Activated CD8-positive, alpha-beta memory T cell treated with anti-CD3 and anti-CD28 coated beads, Interleukin-2, amount 50 U/mL, for 4 hours (primary cell): ENCODE measurements at regions not wholly inside any gene's neighbourhood (a gene's known extent, or its start where the extent isn't known, plus 50 kb on each side); places are given as distances from the start of the nearest gene placed in this dataset.

Experiments used
- DNase-seq: peaks from one replicate; pipeline ENCODE4 v3.0.0-alpha.2; 2020

DNA sequence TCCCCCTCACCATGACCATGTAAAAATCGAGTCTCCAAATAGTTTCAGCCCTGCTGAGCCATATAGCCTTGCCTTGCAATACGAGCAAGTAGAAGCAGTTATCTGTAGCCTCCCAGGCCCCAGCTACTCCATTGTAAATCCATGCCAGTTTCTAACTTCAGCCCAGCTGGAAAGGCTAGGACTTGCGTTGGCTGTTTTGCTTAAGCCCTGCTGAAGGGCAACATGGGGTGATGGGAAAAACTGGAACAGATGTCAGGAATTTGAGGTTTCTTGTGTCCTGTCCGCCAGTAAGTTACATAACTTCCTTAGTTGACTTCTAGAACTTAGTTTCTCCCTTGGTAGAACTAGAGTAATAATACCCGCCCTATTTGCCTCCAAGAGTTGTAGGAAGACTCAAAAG, 216.0 kb upstream of the SERP2 start:
- DNase-seq, result no peak

DNA sequence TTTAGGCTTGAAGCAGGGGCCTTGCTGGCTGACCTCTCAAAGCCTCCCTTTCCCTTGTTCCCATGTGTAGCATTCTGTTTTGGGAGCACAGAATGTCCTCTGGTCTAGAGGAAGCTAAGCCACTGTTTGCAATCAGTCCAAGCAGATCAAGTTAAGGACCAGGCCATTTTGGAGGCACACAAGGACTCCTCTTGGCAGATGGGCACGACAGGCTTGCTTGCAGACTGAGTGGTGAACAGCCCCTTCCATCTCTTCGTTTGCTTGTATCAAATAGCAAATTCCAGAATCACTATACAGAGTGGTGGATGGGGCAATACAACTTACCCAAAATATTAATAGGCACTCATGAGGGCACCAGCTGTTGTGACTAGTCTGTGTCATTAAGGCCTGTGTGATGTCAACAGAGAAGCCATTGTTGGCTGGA, 215.5 kb upstream of the SERP2 start:
- no peak for DNase-seq

DNA sequence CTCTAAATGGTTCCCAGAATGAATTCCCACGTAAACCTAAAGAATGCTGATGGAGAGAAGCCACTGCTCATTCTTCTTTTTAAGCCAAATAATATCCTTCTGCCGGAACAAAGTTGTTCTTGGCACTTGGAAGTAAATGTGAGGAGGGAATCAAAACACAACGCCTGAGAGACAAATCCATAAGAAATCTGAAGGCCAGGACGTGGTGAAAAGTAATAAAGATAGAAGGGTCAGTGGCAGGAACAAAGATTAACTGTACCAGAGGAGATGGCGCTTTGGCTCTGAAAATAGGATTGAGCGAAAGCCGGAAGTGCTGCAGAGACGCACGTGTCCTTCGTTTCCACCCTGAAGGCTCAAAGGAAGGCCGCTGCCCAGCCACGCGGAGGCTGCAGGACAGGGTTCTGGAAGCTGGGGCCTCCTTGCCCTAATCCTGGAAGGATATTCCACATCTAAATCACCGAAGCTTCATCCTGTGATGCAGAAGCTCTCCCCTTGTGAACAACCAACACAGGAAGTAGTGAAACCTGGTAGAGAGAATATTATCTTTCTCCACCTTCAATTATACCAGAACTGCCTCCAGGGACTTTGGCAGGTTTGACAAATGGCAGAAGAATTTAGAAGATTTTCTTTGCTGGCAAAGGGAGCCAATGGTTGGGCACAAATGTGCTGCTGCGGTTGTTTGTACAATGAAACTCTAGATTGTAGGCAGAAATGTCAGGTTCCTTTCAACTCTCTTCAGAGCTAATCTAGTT, 214.6 kb upstream of the SERP2 start:
- no peak for DNase-seq

DNA sequence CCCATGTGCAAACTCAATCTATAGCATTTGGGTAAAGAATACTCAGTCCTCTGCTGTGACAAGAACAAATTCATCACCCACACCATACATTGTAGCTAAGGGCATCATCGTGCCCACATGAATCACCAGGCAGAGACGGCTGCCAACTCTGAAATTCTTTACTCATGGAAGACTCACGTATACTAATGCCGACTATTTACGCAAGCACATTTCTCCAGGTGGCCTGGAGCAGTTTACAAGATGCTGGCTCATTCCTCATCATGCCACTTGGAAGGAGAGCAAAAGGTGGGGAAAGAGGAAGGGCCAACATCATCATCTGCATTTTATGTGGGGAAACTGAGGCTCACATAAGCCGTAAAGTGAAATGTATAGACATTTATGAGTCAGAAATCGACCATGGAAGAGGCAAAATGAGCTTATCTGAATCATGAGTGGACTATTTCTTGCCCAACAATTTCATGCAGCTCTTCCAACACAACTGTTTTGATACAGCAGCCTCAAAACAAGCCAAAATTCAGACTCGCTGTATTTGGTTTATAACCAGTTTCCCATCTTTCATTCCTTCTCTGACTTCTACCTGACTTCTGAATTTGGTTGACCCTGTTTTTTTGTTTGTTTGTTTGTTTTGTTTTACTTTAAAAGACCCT, 213.9 kb upstream of the SERP2 start:
- no peak for DNase-seq

DNA sequence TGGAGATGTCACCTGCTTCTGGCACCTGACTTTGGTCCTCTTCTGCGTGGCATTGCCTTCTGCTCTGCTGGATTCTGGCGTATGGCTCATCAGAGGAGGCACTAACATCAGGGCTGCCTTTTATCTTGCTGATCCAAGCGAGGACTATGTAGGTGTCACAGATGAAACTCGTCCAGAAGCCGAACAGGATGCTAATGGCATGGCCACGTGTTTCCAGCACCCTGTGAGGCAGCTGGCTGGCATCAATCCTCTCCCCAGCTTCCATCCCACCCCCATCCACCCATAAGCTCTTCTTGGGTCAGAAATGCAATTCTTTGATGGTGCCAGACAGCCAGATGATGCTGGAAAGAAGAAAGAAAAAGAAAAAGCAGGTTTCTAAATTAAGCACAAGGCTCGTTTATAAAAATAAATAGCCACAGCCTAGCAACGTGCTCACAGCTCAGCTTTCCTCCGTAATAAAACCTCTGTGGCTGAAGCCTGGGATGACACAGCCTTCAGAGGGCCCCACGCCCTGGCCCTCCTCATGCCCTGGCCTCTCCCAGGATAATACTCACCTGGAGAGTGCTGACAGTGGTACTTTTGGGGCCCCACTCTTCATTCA, 212.9 kb upstream of the SERP2 start:
- no peak for DNase-seq

DNA sequence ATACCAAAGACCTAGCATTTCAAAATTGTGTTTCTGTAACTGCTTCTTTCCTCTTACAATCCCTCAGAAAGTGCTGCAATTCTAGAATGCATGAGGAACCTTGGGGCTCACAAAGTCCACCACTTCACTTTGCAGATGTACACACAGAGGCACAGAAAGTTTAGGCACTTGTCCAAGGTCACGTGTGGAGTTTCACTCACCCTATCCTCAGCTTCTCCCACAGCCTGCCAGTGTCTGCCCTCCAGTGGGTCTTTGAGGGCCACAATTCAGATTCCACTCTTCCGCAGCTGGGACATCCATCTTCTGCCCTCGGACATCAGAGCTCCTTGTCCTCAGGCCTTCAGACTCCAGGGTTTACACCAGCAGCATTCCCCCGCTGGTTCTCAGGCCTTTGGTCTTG, 210.5 kb upstream of the SERP2 start:
- DNase-seq, result no peak

DNA sequence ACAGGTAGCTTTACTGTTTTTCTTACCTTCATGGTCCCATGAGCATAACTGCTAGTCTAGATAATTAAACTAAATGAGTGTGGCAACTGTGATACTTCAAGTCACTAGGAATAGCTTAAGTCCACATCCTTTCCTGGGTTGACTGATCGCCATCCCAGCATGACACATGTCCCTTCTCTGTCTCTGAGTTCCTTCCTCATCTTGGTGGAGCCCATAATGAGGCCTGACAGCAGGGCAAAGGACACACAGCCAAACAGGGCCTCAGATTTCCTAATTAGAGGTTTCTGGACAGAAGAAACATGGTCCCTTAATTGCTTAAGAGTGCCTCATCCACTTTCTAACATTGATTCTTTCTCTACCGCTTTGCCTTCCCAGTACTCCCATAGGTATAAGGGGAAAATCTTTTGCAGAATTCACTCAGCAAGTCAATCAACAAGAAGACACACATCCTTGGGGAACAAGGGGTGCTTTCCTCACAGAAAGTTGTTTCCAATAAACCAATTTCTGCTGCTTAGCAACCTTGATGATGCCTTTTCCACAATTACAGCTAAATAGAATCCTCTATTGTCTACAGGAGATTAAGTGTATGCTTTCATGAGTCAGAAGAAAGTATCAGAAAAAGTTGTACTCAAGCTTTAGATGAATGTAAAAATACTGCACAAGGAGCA, 208.3 kb upstream of the SERP2 start:
- DNase-seq, result no peak

DNA sequence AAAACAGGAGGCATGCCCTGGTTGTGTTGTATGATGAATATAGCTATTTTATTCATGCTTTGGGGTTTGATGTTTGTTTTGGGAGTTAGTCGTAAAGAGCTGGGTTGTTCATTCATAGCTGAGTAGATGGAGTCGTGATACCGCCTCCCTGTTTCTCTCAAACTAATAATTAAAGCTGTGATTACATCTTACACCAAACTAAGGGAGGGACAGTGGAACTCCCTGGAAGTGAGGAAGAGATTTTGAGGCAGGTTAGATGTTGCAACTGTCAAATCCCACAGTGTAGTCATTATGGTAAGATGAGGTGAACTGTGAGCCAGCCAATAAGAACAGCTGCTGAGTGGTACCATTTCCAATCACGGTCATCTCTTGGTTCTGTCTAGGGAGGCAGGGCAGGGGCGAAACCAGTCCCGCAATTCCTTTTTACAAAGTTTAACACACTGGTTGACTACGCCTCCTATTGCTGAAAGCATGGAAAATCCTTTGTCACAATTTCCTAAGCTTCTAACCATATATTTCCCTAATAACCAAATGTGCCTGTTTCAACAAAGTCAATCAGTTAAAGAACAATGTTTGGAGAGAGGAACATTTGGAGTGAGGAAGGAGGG, 207.6 kb upstream of the SERP2 start:
- DNase-seq, result no peak

DNA sequence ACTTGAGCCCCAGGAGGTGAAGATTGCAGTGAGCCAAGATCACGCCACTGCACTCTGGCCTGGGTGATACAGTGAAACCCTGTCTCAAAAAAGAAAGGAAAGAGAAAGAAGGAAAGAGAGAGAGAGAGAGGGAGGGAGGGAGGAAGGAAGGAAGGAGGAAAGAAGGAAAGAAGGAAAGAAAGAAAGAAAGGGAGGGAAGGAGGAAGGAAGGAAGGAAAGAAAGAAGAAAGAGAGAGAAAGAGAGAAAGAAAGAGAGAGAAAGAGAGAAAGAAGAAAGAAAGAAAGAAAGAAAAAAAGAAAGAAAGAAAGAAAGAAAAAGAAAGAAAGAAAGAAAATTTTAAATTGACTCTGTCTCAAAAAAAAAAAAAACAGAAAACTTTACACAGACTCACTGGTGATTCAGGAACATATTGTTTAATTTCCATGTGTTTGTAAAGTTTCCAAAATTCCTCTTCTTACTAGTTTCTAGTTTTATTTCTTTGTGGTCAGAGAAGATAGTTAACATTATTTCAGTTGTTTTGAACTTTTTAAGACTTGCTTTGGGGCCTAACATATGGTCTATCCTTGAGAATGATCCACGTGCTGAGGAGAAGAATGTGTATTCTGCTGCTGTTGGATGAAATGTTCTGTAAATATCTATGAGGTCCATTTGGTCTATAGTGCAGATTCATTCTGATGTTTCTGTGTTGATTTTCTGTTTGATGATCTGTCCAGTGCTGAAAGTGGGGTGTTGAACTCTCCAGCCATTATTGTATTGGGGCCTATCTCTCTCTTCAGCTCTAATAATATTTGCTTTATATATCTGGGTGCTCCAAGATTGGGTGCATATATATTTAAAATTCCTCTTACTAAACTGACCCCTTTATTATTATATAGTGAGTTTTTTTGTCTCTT, 204.4 kb upstream of the SERP2 start:
- no peak for DNase-seq

DNA sequence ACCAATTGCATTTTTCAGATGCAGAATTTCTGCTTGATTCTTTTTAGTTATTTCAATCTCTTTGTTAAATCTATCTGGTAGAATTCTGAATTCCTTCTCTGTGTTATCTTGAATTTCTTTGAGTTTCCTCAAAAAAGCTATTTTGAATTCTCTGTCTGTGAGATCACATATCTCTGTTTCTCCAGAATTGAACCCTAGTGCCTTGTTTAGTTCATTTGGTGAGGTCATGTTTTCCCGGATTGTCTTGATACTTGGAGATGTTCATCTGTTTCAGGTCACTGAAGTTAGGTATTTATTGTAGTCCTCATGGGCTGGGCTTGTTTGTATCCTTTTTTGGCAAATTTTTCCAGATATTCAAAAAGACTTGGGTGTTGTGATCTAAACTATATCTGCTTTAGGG, 202.9 kb upstream of the SERP2 start:
- DNase-seq, result no peak

DNA sequence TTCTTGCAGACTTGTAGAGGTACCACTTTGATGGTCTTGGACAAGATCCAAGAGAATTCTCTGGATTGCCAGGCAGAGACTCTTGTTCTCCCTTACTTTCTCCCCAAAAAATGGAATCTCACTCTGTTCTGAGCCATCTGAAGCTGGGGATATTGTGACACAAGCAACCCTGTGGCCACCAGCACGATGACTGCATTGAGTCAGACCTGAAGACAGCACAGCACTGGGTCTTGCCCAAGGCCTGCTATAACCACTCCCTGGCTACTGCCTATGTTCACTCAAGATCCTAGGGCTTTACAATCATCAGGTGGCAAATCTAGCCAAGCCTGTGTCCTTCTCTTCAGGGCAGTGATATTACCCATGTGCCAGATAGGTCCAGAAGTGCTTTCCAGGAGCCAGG, 202.5 kb upstream of the SERP2 start:
- DNase-seq, result no peak

DNA sequence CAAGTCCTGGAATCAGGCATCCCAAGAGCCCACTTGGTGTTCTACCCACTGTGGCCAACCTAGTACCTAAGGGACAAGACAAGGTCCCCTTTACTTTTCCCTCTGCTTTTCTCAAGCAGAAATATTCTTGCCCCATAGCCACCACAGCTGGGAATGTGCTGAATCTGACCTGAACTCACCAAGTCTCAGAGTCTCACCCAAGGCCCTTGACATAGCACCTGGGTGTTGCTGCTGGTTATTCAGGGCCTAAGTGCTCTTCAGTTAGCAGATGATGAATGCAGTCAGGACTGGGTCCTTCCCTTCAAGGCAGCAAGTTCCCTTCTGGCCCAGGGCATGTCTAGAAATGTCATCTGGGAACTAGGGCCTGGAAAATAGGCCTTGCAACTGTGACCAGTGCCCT, 201.8 kb upstream of the SERP2 start:
- no peak for DNase-seq

DNA sequence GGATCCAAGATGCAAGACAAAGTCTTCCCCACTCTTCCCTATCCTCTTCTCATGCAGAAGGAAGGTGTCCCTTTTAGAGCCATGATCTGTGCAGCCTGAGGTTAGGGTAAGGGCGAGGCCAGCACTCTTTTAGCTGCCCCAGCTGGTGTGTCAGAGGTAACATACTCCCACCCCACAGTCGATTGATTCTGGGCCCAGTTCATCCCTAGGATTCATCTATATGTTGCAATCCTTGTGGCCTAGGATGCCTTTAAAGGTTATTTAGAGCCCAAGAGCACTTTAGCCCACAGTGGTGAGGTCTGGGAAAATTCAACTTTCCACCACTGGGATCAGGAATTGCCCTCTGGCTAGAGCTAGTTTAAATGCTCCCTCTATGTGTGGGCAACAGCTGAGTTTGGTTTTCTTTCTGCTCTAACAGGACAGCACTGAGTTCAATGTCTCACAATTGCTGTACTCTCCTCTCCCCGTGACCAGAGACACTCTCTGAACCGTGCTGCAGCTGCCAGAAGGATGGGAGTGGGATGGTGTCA, 201.3 kb upstream of the SERP2 start:
- DNase-seq, result no peak

DNA sequence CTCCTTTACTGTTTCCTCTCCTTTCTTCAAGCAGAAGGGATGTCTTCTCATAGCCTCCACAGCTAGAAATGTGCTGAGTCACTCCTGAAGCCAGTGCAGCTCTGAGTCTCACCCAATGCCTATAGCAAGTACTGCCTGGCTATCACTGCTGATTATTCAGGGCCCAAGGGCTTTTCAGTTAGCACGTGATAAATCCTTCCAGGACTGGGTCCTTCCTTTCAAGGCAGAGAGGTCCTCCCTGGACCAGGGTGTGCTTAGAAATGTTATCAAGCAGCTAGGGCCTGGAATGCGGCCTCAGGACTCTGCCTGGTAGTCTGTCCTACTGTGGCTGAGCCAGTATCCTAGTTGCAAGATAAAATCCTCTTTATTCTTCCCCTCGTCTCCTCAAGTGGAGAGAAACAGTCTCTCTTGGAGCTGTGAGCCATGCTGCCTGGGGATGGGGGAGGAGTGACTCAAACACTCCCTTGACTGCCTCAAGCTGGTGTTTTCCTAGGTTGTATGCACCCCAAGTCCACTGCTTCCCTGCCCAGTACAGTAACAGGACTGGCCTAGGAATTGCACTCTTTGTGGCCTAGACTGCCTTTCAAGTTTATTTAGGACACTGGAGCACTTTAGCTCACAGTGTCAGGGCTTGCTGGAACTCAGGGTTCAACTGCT, 198.7 kb upstream of the SERP2 start:
- no peak for DNase-seq

DNA sequence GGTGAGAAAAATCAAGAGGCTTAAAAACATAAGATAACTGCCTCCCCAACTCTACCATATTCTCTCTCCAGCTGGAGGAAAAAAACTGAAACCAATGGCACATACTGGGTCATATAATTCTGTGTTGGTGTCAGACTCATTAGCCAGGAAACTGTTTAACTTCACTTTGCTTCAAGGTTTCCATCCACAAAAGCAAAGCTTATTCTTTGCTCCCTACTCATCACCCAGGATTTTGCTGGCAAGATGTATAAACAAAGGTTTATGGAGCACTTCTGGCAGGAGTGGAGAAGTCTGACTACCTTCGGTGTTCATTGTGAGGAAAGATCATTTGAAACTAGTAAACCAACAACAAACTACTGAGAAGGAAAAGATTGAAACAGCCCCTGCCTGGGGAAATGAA, 197.5 kb upstream of the SERP2 start:
- DNase-seq, result no peak

DNA sequence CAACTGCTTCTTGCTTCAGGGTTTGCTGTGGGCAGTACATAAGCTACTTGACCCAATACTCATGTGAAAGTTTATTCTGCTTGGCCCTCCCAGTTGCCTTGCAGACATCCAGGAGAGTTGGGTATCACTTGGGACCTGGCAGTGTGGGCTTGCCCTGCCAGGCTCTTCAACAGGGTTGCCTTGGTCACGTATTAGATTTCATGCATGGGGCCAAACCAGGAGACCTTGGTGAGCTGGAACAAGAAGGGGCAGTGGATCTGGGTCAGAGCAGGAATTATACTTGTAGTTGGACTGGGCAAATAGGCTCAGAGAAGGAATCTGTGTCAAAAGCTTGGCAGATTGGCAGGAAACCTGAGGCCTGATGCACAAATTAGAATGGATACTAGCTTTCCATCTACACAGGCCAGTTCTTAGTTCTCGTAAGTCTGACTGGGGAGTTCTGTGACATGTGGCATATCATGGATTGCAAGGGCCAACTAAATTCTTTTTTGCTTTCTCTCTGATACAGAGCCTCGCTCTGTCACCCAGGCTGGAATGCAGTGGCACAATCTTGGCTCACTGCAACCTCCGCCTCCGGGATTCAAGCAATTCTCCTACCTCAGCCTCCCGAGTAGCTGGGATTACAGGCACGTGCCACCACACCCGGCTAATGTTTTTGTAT, 192.6 kb upstream of the SERP2 start:
- DNase-seq, result no peak

DNA sequence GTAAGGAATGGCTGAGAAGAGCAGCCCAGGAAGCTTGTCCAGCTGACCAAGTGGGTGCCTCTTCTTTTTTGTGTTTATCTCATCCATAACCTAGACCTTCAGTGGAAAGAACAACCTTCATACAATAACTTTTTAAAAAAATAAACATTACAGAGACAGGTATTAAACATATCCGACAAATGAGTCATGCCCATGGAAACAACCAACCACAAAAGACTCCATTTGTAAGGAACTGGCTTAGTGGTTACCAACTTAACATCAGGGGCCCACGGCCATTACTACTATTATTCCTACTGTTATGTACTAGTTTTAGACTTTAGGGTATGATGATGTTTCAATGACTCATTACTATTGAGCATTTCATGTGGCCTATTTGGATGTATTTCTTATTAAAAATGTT, 191.7 kb upstream of the SERP2 start:
- no peak for DNase-seq

DNA sequence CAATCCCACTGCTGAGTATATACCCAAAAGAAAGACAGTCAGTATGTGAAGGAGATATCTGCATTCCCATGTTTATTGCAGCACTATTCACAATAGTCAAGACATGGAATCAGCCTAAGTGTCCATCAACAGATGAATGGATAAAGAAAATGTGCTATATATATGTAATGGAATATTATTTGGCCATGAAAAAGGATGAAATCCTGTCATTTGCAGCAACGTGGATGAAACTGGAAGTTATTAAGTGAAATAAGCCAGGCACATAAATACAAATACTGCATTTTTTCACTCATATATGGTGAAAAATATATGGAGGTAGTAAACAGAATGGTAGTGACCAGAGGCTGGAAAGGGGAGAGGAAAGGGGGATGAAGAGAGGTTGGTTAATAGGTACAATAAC, 188.9 kb upstream of the SERP2 start:
- no peak for DNase-seq

DNA sequence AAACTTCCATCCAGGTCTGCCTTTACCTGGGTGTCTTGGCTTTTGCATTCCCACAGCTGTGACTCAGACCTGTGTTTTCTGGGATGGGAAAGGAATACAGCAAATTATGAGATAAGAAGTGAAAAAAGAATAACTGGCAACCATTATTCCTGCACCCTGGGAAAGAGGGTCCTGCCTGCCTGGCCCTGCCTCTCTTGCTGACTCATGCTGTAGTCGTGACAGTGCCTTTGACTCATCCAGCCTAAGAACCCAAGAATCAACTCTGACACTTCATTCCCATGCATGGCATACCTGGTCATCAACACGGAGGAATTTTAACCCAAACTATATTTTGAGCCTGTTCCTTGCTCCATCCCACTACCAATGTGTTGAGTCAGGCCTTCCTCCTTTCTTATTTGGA, 185.4 kb upstream of the SERP2 start:
- no peak for DNase-seq

DNA sequence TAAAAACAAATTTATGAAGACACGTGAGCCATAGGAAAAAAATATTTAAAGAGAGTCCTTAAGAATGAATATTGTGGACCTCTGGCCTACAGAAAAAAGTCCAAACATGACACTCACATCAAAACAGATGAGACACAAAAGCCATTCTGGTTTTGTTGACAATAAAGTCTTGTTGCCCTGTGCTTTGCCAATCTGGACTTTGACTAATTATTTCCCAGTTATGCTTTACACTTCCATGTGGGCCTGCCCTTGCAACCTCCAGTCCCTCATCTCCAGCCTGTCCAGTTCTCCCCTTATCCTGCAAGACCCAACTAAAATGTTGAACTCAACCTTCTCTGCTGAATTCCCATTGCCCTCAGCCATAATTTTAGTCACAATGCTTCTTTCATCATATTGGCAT, 184.5 kb upstream of the SERP2 start:
- no peak for DNase-seq

DNA sequence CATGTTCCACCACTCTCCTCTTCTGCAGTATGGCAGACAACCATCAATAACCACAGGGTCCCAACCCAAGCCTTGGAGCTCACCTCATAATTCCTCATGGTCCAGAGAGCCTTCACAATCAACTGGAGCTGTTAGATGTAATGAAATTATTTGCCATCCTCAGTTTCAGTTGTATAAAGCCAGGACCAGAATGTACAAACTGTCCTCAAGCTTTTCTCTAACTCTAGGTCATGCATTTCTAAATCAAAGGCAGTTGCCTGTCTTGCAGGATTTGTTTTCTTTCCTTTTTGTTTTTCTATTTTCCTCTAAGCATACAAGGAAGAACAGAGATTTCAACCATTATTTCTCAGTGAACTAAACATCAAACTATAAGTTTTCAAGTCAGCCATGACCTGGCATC, 182.5 kb upstream of the SERP2 start:
- DNase-seq, result no peak
